Karpas-422 (cell line): ENCODE measurements at regions not wholly inside any gene's neighbourhood (a gene's known extent, or its start where the extent isn't known, plus 50 kb on each side); places are given as distances from the start of the nearest gene placed in this dataset.
"Not testable (repeated sequence)": the region's sequence is repeated elsewhere in the genome, so short reads cannot be mapped to it uniquely, and the experiment has no call there.

Experiments used
- DNase-seq: peaks from one replicate; pipeline ENCODE4 v3.0.0-alpha.2; 2015
- H2AFZ ChIP-seq: fragments of 200-600 bp; sonication (generic); 2 replicates; pipeline ENCODE4 v1.6.1; 2014; ENCODE audit warnings: antibody characterized with exemption, low read length, mixed read lengths
- H3K27ac ChIP-seq: fragments of 200-600 bp; sonication (generic); 2 replicates; pipeline ENCODE4 v1.5.1; 2014; ENCODE audit warnings: mild to moderate bottlenecking, low read length, moderate library complexity
- H3K27me3 ChIP-seq: fragments of 200-600 bp; sonication (generic); 2 replicates; pipeline ENCODE4 v1.6.1; 2014; ENCODE audit warnings: low read length, mixed read lengths
- H3K36me3 ChIP-seq: fragments of 200-600 bp; sonication (generic); 2 replicates; pipeline ENCODE4 v1.6.1; 2014; ENCODE audit warnings: low read length, mixed read lengths; ENCODE audit not compliant: insufficient read depth
- H3K4me1 ChIP-seq: fragments of 200-600 bp; sonication (generic); 2 replicates; pipeline ENCODE4 v1.6.1; 2014; ENCODE audit warnings: mild to moderate bottlenecking, low read length, mixed read lengths
- H3K4me2 ChIP-seq: fragments of 200-600 bp; sonication (generic); 2 replicates; pipeline ENCODE4 v1.6.1; 2014; ENCODE audit warnings: low read length, low read depth, mild to moderate bottlenecking; ENCODE audit not compliant: poor library complexity, severe bottlenecking
- H3K4me3 ChIP-seq: fragments of 200-600 bp; sonication (generic); 2 replicates; pipeline ENCODE4 v1.5.1; 2014; ENCODE audit warnings: mild to moderate bottlenecking, antibody characterized with exemption, low read length, mixed read lengths
- H3K79me2 ChIP-seq: fragments of 200-600 bp; sonication (generic); 2 replicates; pipeline ENCODE4 v1.6.1; 2014; ENCODE audit warnings: mild to moderate bottlenecking, low read length, mixed read lengths
- H3K9ac ChIP-seq: fragments of 200-600 bp; sonication (generic); 2 replicates; pipeline ENCODE4 v1.6.0; 2014; ENCODE audit warnings: low read length
- H3K9me2 ChIP-seq: fragments of 200-600 bp; sonication (generic), shearing (Covaris generic); replicated peaks from 2 replicates; pipeline ENCODE4 v1.6.0; 2014; ENCODE audit warnings: mild to moderate bottlenecking, low read length, moderate library complexity; ENCODE audit not compliant: insufficient read depth
- H3K9me3 ChIP-seq: fragments of 300-700, 200-600 bp; sonication (generic); 2 replicates; pipeline ENCODE4 v1.6.1; 2014; ENCODE audit warnings: low read length, mixed read lengths
- H4K20me1 ChIP-seq: fragments of 200-600 bp; sonication (generic); 2 replicates; pipeline ENCODE4 v1.6.1; 2014; ENCODE audit warnings: mild to moderate bottlenecking, antibody characterized with exemption, low read length, low read depth; ENCODE audit not compliant: insufficient read depth

DNA sequence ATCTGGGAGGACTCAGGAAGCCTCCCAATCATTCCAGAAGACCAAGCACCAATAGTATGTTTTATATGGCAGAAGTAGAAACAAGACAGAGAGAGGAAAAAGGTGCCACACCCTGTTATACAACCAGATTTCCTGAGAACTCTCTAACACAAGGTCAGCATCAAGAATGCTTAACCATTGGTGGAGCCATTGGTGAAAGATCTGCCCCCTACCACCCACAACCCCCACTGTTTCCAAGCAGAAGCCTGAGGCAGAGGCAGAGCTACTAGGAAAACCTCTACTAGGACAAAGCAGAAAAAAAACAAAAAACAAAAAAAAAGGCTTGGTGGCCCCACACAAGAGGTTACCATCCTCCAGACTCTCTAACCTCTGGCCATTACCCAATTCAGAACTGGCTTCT lies 336.2 kb downstream of the FOXD4L4 start:
- H3K9me3 ChIP-seq, H2AFZ ChIP-seq, H3K4me1 ChIP-seq, DNase-seq, H3K79me2 ChIP-seq, H3K36me3 ChIP-seq, H3K9ac ChIP-seq, H3K4me2 ChIP-seq, H3K9me2 ChIP-seq, H4K20me1 ChIP-seq, H3K27ac ChIP-seq, H3K27me3 ChIP-seq, H3K4me3 ChIP-seq: not testable (repeated sequence)

GRCh38 chr9:66082811-66083210 lies 345.9 kb downstream of the FOXD4L4 start:
- H3K4me1 ChIP-seq, H3K79me2 ChIP-seq, H3K9me3 ChIP-seq, H3K9me2 ChIP-seq, H3K36me3 ChIP-seq, H3K9ac ChIP-seq, H2AFZ ChIP-seq, H3K27me3 ChIP-seq, H3K27ac ChIP-seq, H3K4me3 ChIP-seq, DNase-seq, H4K20me1 ChIP-seq, H3K4me2 ChIP-seq: not testable (repeated sequence)
